HCT116 (cell line): ENCODE measurements at regions not wholly inside any gene's neighbourhood (a gene's known extent, or its start where the extent isn't known, plus 50 kb on each side); places are given as distances from the start of the nearest gene placed in this dataset.

Source experiments
- ATAC-seq: fragments of 200-7000 bp; cut with Tn5 transposase; 2 replicates; pipeline ENCODE4 v1.9.1; 2020; ENCODE audit warnings: mild to moderate bottlenecking, moderate library complexity
- BruUV-seq: library from RNA; stranded (reverse); fragments of 400-500 nt; replicated peaks from 2 replicates; lab custom pipeline; 2021; lab: Mats Ljungman, UMichigan
- CTCF ChIA-PET: fragments of 300-600 bp; sonication (Branson Sonifier 250); formaldehyde crosslinking; loops from one replicate; lab custom pipeline; 2021; ENCODE audit warnings: antibody characterized with exemption; lab: Charles Lee
- POLR2A ChIA-PET: fragments of 300-600, 350-600 bp; sonication (Branson Sonifier 250); formaldehyde crosslinking; loops from one replicate; lab custom pipeline; 2021; ENCODE audit warnings: antibody characterized with exemption; lab: Charles Lee
- RAD21 ChIA-PET, 2 experiments: fragments of 300-600 bp; sonication (Branson Sonifier 250); formaldehyde crosslinking; loops; one replicate each; lab custom pipeline; 2023; ENCODE audit warnings: low total read pairs in 2 of 2; ENCODE audit not compliant: uncharacterized antibody in 2 of 2, unreplicated experiment in 2 of 2, low non-redundant PET in 1 of 2; lab: Charles Lee
- DNase-seq: peaks from one replicate; pipeline ENCODE4 v3.0.0-alpha.2; 2010; ENCODE audit warnings: low read depth, low spot score
- H2AFZ ChIP-seq: fragments of 200-600 bp; shearing (Covaris generic), sonication (generic); 2 replicates; pipeline ENCODE4 v1.6.1; 2017; ENCODE audit warnings: low read depth, mixed run types, mixed read lengths, antibody characterized with exemption, low read length; ENCODE audit not compliant: poor library complexity, severe bottlenecking
- H3K27ac ChIP-seq: 2 replicates; pipeline ENCODE4 v1.5.1; 2012; ENCODE audit warnings: low read depth, low read length
- H3K27me3 ChIP-seq: fragments of 200-600 bp; sonication (generic); 2 replicates; pipeline ENCODE4 v1.6.1; 2016; ENCODE audit warnings: mixed run types, low read length, mixed read lengths; ENCODE audit not compliant: insufficient read depth
- H3K36me3 ChIP-seq, 2 experiments: fragments of 200-500 bp in 1 of 2; fragments of 200-600 bp in 1 of 2; sonication (Bioruptor generic) in 1 of 2; sonication (generic) in 1 of 2; 2 replicates each; pipeline versions ENCODE4 v1.5.1 to v1.6.1; 2014 to 2016; ENCODE audit warnings: low read length in 2 of 2, inconsistent platforms in 1 of 2, mixed read lengths in 1 of 2, mixed run types in 1 of 2; ENCODE audit not compliant: insufficient read depth in 2 of 2, control insufficient read depth in 1 of 2
- H3K4me1 ChIP-seq, 2 experiments: fragments of 200-600 bp in 1 of 2; sonication (generic) in 1 of 2; 2 replicates each; pipeline versions ENCODE4 v1.5.1 to v1.6.1; 2012 to 2017; ENCODE audit warnings: low read length in 2 of 2, inconsistent platforms in 1 of 2, mild to moderate bottlenecking in 1 of 2, mixed read lengths in 1 of 2, mixed run types in 1 of 2, moderate library complexity in 1 of 2; ENCODE audit not compliant: insufficient read depth in 2 of 2, control insufficient read depth in 1 of 2
- H3K4me2 ChIP-seq: fragments of 200-600 bp; sonication (generic); 2 replicates; pipeline ENCODE4 v1.6.1; 2017; ENCODE audit warnings: mixed run types, low read length, mixed read lengths
- H3K4me3 ChIP-seq, 2 experiments: fragments of 200-600 bp in 1 of 2; sonication (generic) in 1 of 2; replicated peaks in 1 of 2; 2 replicates each; pipeline ENCODE4 v1.5.1; 2011 to 2016; ENCODE audit warnings: low read length in 2 of 2, control low read depth in 1 of 2, low read depth in 1 of 2, mild to moderate bottlenecking in 1 of 2, mixed read lengths in 1 of 2, mixed run types in 1 of 2
- H3K79me2 ChIP-seq: fragments of 200-600 bp; sonication (generic); 2 replicates; pipeline ENCODE4 v1.6.1; 2017; ENCODE audit warnings: mild to moderate bottlenecking, mixed run types, low read length, moderate library complexity, mixed read lengths; ENCODE audit not compliant: insufficient read depth
- H3K9ac ChIP-seq: fragments of 200-600 bp; sonication (generic); 2 replicates; pipeline ENCODE4 v1.6.1; 2016; ENCODE audit warnings: low read length, mixed read lengths
- H3K9me2 ChIP-seq: fragments of 200-600 bp; sonication (generic), shearing (Covaris generic); 2 replicates; pipeline ENCODE4 v1.6.1; 2017; ENCODE audit warnings: mixed run types, mild to moderate bottlenecking, moderate library complexity; ENCODE audit not compliant: insufficient read depth
- H3K9me3 ChIP-seq, 2 experiments: fragments of 200-500 bp in 1 of 2; fragments of 200-600 bp in 1 of 2; sonication (Bioruptor generic) in 1 of 2; sonication (generic) in 1 of 2; 2 replicates each; pipeline ENCODE4 v1.6.1; 2014 to 2017; ENCODE audit warnings: low read length in 2 of 2, mixed read lengths in 2 of 2, inconsistent platforms in 1 of 2, low read depth in 1 of 2, mild to moderate bottlenecking in 1 of 2, mixed run types in 1 of 2, moderate library complexity in 1 of 2; ENCODE audit not compliant: control insufficient read depth in 1 of 2, insufficient read depth in 1 of 2
- H4K20me1 ChIP-seq: fragments of 200-600 bp; sonication (generic), shearing (Covaris generic); 2 replicates; pipeline ENCODE4 v1.6.1; 2017; ENCODE audit warnings: mixed run types, mild to moderate bottlenecking, moderate library complexity; ENCODE audit not compliant: insufficient read depth
- CBX3 ChIP-seq: IDR thresholded peaks from 2 replicates; pipeline ENCODE4 v1.6.1; 2012; ENCODE audit warnings: low read depth
- CEBPB ChIP-seq: IDR thresholded peaks from 2 replicates; pipeline ENCODE4 v1.6.1; 2012; ENCODE audit warnings: low read depth
- EGR1 ChIP-seq: IDR thresholded peaks from 2 replicates; pipeline ENCODE4 v1.6.1; 2012; ENCODE audit warnings: low read depth
- ELF1 ChIP-seq: IDR thresholded peaks from 2 replicates; pipeline ENCODE4 v1.6.1; 2012; ENCODE audit warnings: low read depth, borderline replicate concordance
- EZH2 ChIP-seq: fragments of 200-600 bp; sonication (generic); IDR thresholded peaks from 2 replicates; pipeline ENCODE4 v1.6.1; 2017; ENCODE audit warnings: antibody characterized with exemption, mixed run types
- EZH2phosphoT487 ChIP-seq: fragments of 200-600 bp; IDR thresholded peaks from 2 replicates; pipeline ENCODE4 v1.6.1; 2018; ENCODE audit warnings: antibody characterized with exemption, borderline replicate concordance
- FOSL1 ChIP-seq: IDR thresholded peaks from 2 replicates; pipeline ENCODE4 v1.6.1; 2012; ENCODE audit warnings: low read depth
- JUND ChIP-seq: IDR thresholded peaks from 2 replicates; pipeline ENCODE4 v1.6.1; 2012
- POLR2A ChIP-seq: IDR thresholded peaks from 2 replicates; pipeline ENCODE4 v1.7.0; 2011; ENCODE audit warnings: borderline replicate concordance; ENCODE audit not compliant: insufficient read depth, insufficient read length; ENCODE audit errors: extremely low read depth
- POLR2AphosphoS5 ChIP-seq: IDR thresholded peaks from 2 replicates; pipeline ENCODE4 v1.6.1; 2011; ENCODE audit warnings: mild to moderate bottlenecking, low read depth, low read length, moderate library complexity
- RAD21 ChIP-seq: IDR thresholded peaks from 2 replicates; pipeline ENCODE4 v1.6.1; 2012; ENCODE audit warnings: low read depth, mild to moderate bottlenecking
- REST ChIP-seq: IDR thresholded peaks from 2 replicates; pipeline ENCODE4 v1.6.1; 2012; ENCODE audit warnings: low read depth
- SIN3A ChIP-seq: IDR thresholded peaks from 2 replicates; pipeline ENCODE4 v1.6.1; 2012; ENCODE audit warnings: low read depth
- SRF ChIP-seq: IDR thresholded peaks from 2 replicates; pipeline ENCODE4 v1.6.1; 2012; ENCODE audit warnings: low read depth
- TCF7L2 ChIP-seq: IDR thresholded peaks from 2 replicates; pipeline ENCODE4 v1.7.0; 2011; ENCODE audit warnings: borderline replicate concordance, inconsistent platforms; ENCODE audit not compliant: insufficient read depth, insufficient read length; ENCODE audit errors: extremely low read depth
- YY1 ChIP-seq: IDR thresholded peaks from 2 replicates; pipeline ENCODE4 v1.6.1; 2011; ENCODE audit warnings: low read length, low read depth, moderate library complexity, mild to moderate bottlenecking; ENCODE audit not compliant: insufficient replicate concordance; ENCODE audit errors: extremely low read depth
- ZBTB33 ChIP-seq: IDR thresholded peaks from 2 replicates; pipeline ENCODE4 v1.6.1; 2011; ENCODE audit warnings: mild to moderate bottlenecking, low read length, moderate library complexity; ENCODE audit not compliant: insufficient replicate concordance; ENCODE audit errors: extremely low read depth
- ZFX ChIP-seq: fragments of 450-650 bp; IDR thresholded peaks from 2 replicates; pipeline ENCODE4 v1.6.1; 2017
- ZNF274 ChIP-seq: fragments of 200-500 bp; sonication (Bioruptor generic); IDR thresholded peaks from 2 replicates; pipeline ENCODE4 v1.6.1; 2014; ENCODE audit warnings: mild to moderate bottlenecking, low read depth, low read length, inconsistent platforms
- intact Hi-C: fragments of 100-400 bp; cut with micrococcal nuclease; formaldehyde crosslinking; loops from 2 replicates; pipeline ENCODE4 v1.10.0; 2022
- TF ChIP-seq, protein P1 (sequence below): IDR thresholded peaks from 2 replicates; pipeline ENCODE4 v1.6.1; 2012

DNA sequence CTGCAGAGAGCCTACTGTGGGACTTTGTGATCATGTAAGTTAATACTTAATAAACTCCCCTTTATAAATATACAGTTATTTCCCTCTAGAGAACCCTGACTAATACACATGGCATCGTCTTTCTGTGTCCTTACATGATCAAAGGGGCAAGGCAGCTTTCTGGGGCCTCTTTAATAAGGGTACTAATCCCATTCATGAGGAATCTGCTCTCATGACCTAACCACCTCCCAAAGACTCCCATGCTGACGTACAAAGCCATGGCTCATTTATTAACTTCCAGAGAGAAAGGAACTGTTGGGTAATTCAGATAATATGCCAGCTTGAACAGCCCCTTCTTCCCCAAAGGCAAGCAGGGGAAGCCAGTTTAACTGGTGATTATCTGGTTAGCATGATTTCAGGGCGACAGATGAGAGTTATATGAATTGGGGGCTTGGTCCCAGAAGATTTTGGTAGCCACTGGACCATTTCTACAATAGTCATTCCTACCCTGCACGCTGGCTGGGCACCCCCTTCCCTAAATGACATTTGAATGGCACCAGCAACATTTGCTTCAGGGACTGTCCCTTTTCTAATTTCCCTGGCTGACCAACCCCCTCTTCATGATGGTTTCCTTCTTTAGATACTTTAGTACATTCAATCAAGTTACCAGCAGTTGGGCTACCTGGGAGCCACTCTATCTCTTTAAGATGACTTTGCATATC lies 83.6 kb upstream of the C3orf80 start:
- Histone ChIP-seq H3K79me2 (no peaks in the 10 kb centered on the region), H3K36me3 (no peaks in the 10 kb centered on the region), H3K4me3 (no peak overlapping the region), H3K27ac (no peak overlapping the region), H3K4me2 (no peak overlapping the region), H3K9ac (no peak overlapping the region), H4K20me1 (no peaks in the 10 kb centered on the region), H3K9me3 (no peaks in the 10 kb centered on the region), H2AFZ (no peak overlapping the region), H3K27me3 (no peaks in the 10 kb centered on the region), H3K9me2 (no peaks in the 10 kb centered on the region), H3K4me1 (no peaks in the 10 kb centered on the region)
- no peak for DNase-seq
- TF ChIP-seq FOSL1 (no peak), EZH2 (no peak), YY1 (no peak), EZH2phosphoT487 (no peak), SIN3A (no peak), POLR2A (no peak), POLR2AphosphoS5 (no peak), CEBPB (no peak), ZNF274 (no peak), ZBTB33 (no peak), CBX3 (no peak), ZFX (no peak), ELF1 (no peak), EGR1 (no peak), TCF7L2 (no peak), SRF (no peak), REST (no peak), RAD21 (no peak), JUND (no peak)
- TF ChIP-seq, protein P1, sequence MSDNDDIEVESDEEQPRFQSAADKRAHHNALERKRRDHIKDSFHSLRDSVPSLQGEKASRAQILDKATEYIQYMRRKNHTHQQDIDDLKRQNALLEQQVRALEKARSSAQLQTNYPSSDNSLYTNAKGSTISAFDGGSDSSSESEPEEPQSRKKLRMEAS, result no peak
- ChIA-PET CTCF (no interaction called here), POLR2A (no interaction called here), RAD21 (no interaction called here)
- ATAC-seq, result no peak
- no TSS peak for BruUV-seq
- intact Hi-C loops, result no loop called here
